ENCODE measurements at regions not wholly inside any gene's neighbourhood (a gene's known extent, or its start where the extent isn't known, plus 50 kb on each side); places are given as distances from the start of the nearest gene placed in this dataset.

GRCh38 chr14:95616745-95617144 lies 69.5 kb upstream of the TCL1B start:
- CTCF ChIA-PET = interaction anchor here (1.0 kb wide), 1 partner anchor 377 kb away, joined by 4 read pairs; no protein-coding TSS in a partner anchor
- Histone ChIP-seq H3K4me2 (no peak overlapping the region), H3K9me3 (no peaks in the 10 kb centered on the region), H3K4me1 (no peaks in the 10 kb centered on the region), H3K27ac (no peak overlapping the region), H3K4me3 (no peak overlapping the region)
- no peak for DNase-seq (ENCODE audit: low read depth in 1 of 2, low spot score in 1 of 2)
- 26% methylated on average over 4 of the region's 4 CpGs for WGBS (ENCODE audit: missing lambda C conversion rate)
- TF ChIP-seq HEYL (CRISPR knock-in tag; IDR thresholded peaks at IDR 0.05) (no peak), PHF8 (IDR thresholded peaks at IDR 0.05; ENCODE audit: borderline replicate concordance, low read depth) (no peak), RARB (CRISPR knock-in tag; IDR thresholded peaks at IDR 0.05) (no peak), USF2 (IDR thresholded peaks at IDR 0.05) (no peak), EHF (CRISPR knock-in tag; IDR thresholded peaks at IDR 0.05) (no peak), TP53 (CRISPR knock-in tag; IDR thresholded peaks at IDR 0.05) (no peak)
- no peak for ATAC-seq
- POLR2A ChIA-PET = no interaction called here
- FAIRE-seq = no peak

GRCh38 chr14:95619785-95620417 lies 66.3 kb upstream of the TCL1B start:
- no peak overlapping the region for H3K27ac ChIP-seq
- FAIRE-seq (no peak), DNase-seq (ENCODE audit: low read depth in 1 of 2, low spot score in 1 of 2) (no peak), ATAC-seq (no peak)
- H3K4me2 ChIP-seq = no peak overlapping the region
- ChIA-PET CTCF (no interaction called here), POLR2A (no interaction called here)
- TF ChIP-seq HOXA7 (CRISPR knock-in tag; IDR thresholded peaks at IDR 0.05) (no peak), USF2 (IDR thresholded peaks at IDR 0.05) (no peak), E2F6 (IDR thresholded peaks at IDR 0.05; ENCODE audit: borderline replicate concordance, low read depth) (no peak), TP53 (CRISPR knock-in tag; IDR thresholded peaks at IDR 0.05) (no peak), CBX8 (IDR thresholded peaks at IDR 0.05) (no peak)
- no peaks in the 10 kb centered on the region for H3K9me3 ChIP-seq
- H3K4me3 ChIP-seq = no peak overlapping the region
- H3K4me1 ChIP-seq = no peaks in the 10 kb centered on the region
- WGBS (ENCODE audit: missing lambda C conversion rate) = 54% methylated on average over 12 of the region's 12 CpGs

- H3K4me2 ChIP-seq = no peak overlapping the region
- no peak for DNase-seq (ENCODE audit: low read depth in 1 of 2, low spot score in 1 of 2)
- ATAC-seq = no peak
- TF ChIP-seq, protein P1, sequence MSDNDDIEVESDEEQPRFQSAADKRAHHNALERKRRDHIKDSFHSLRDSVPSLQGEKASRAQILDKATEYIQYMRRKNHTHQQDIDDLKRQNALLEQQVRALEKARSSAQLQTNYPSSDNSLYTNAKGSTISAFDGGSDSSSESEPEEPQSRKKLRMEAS (IDR thresholded peaks at IDR 0.05) = no peak
- TF ChIP-seq ELK1 (IDR thresholded peaks at IDR 0.05; ENCODE audit: low read depth, low read length) = no peak
- TF ChIP-seq NR3C1 (IDR thresholded peaks at IDR 0.05) = no peak
- no peak for TF ChIP-seq HMGXB4 (CRISPR knock-in tag; IDR thresholded peaks at IDR 0.05; ENCODE audit: borderline replicate concordance)
- no peak for TF ChIP-seq CHD4 (IDR thresholded peaks at IDR 0.05; ENCODE audit: borderline replicate concordance)
- FAIRE-seq = no peak
- POLR2A ChIA-PET = no interaction called here
- no peak overlapping the region for H3K4me3 ChIP-seq
- WGBS (ENCODE audit: missing lambda C conversion rate) = 62% methylated on average over 14 of the region's 16 CpGs
- no peaks in the 10 kb centered on the region for H3K9me3 ChIP-seq
- H3K4me1 ChIP-seq = no peaks in the 10 kb centered on the region
- no peak overlapping the region for H3K27ac ChIP-seq
- CTCF ChIA-PET = no interaction called here
These were observed 65.6 kb upstream of the TCL1B start for GRCh38 chr14:95620659-95621059.

Data from A549 (cell line).